ENCODE measurements at regions not wholly inside any gene's neighbourhood (a gene's known extent, or its start where the extent isn't known, plus 50 kb on each side); places are given as distances from the start of the nearest gene placed in this dataset.
"Not testable (repeated sequence)": the region's sequence is repeated elsewhere in the genome, so short reads cannot be mapped to it uniquely, and the experiment has no call there.

DNA sequence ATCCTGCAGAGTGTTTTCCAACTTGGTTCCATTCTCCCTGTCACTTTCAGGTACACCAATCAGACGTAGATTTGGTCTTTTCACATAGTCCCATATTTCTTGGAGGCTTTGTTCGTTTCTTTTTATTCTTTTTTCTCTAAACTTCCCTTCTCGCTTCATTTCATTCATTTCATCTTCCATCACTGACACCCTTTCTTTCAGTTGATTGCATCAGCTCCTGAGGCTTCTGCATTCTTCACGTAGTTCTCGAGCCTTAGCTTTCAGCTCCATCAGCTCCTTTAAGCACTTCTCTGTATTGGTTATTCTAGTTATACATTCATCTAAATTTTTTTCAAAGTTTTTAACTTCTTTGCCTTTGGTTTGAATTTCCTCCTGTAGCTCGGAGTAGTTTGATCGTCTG is 140.1 kb downstream of the PLPPR4 start:
- H3K27ac ChIP-seq (ENCODE audit: low read depth, low read length); H3K56ac ChIP-seq (replicated peaks; ENCODE audit: insufficient read length, low read depth, low read length); H4K5ac ChIP-seq (ENCODE audit: insufficient read length, low read depth, low read length); H3K79me1 ChIP-seq (ENCODE audit: low read depth, low read length); H3K4ac ChIP-seq (replicated peaks; ENCODE audit: insufficient read length, low read depth, low read length); H3K14ac ChIP-seq (ENCODE audit: insufficient read length); H3K23me2 ChIP-seq (ENCODE audit: low read depth, low read length); H2BK15ac ChIP-seq (ENCODE audit: low read length); H3K18ac ChIP-seq (ENCODE audit: extremely low read depth, low read length); POLR2A ChIA-PET (ENCODE audit: partially characterized antibody); H3K23ac ChIP-seq (ENCODE audit: insufficient read length); H2BK120ac ChIP-seq (replicated peaks; ENCODE audit: low read depth, low read length); H2AK5ac ChIP-seq (ENCODE audit: low read depth, low read length); H2AFZ ChIP-seq (ENCODE audit: low read length); H3K9ac ChIP-seq (replicated peaks in 1 of 4; ENCODE audit: extremely low read depth in 1 of 4, low read depth in 3 of 4, low read length in 3 of 4); H3K36me3 ChIP-seq (ENCODE audit: control insufficient read depth in 2 of 4, insufficient read depth in 4 of 4, low read length in 3 of 4); CTCF ChIA-PET (ENCODE audit: partially characterized antibody); H3K4me1 ChIP-seq (replicated peaks in 1 of 4; ENCODE audit: control insufficient read depth in 3 of 4, insufficient read depth in 4 of 4, low read length in 3 of 4); H3K79me2 ChIP-seq (ENCODE audit: control insufficient read depth in 1 of 2, insufficient read depth in 2 of 2, low read length in 2 of 2); H4K20me1 ChIP-seq (replicated peaks in 1 of 2; ENCODE audit: control insufficient read depth in 1 of 2, insufficient read depth in 2 of 2, low read length in 2 of 2); FAIRE-seq; H3K4me2 ChIP-seq (ENCODE audit: insufficient read depth in 1 of 2, low read depth in 2 of 2, low read length in 2 of 2); H2BK12ac ChIP-seq (ENCODE audit: low read depth, low read length); H2BK20ac ChIP-seq (ENCODE audit: low read length); H4K91ac ChIP-seq (replicated peaks; ENCODE audit: insufficient read length, low read length); DNase-seq (ENCODE audit: low read depth in 1 of 2, low spot score in 2 of 2); H3K4me3 ChIP-seq (ENCODE audit: extremely low read depth in 1 of 4, insufficient read depth in 2 of 4, low read depth in 3 of 4, low read length in 4 of 4); H3K9me3 ChIP-seq (ENCODE audit: insufficient read depth in 2 of 2, low read depth in 1 of 2, low read length in 1 of 2); H2BK5ac ChIP-seq (ENCODE audit: low read depth, low read length); H3K27me3 ChIP-seq (replicated peaks in 1 of 4; ENCODE audit: control insufficient read depth in 3 of 4, extremely low read depth in 1 of 4, insufficient read depth in 3 of 4, low read length in 3 of 4); H4K8ac ChIP-seq (ENCODE audit: extremely low read depth, insufficient read depth, low read length): not testable (repeated sequence)
- WGBS, 2 experiments (ENCODE audit: extremely low coverage in 1 of 2, insufficient coverage in 1 of 2, insufficient read length in 1 of 2, insufficient replicate concordance in 2 of 2, low coverage in 1 of 2, low lambda C conversion rate in 2 of 2, missing lambda C conversion rate in 1 of 2), result 95% methylated on average over 4 of the region's 7 CpGs; no CpG with 5 or more reads in 1 of the 2 experiments

DNA sequence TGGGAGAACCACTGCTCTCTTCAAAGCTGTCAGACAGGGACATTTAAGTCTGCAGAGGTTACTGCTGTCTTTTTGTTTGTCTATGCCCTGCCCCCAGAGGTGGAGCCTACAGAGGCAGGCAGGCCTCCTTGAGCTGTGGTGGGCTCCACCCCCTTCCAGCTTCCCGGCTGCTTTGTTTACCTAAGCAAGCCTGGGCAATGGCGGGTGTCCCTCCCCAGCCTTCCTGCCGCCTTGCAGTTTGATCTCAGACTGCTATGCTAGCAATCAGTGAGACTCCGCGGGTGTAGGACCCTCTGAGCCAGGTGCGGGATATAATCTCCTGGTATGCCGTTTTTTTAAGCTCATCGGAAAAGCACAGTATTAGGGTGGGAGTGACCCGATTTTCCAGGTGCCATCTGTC is 141.0 kb downstream of the PLPPR4 start:
- H3K9me3 ChIP-seq (ENCODE audit: insufficient read depth in 2 of 2, low read depth in 1 of 2, low read length in 1 of 2); H2AFZ ChIP-seq (ENCODE audit: low read length); H3K27ac ChIP-seq (ENCODE audit: low read depth, low read length); H3K27me3 ChIP-seq (replicated peaks in 1 of 4; ENCODE audit: control insufficient read depth in 3 of 4, extremely low read depth in 1 of 4, insufficient read depth in 3 of 4, low read length in 3 of 4); H3K18ac ChIP-seq (ENCODE audit: extremely low read depth, low read length); H3K4ac ChIP-seq (replicated peaks; ENCODE audit: insufficient read length, low read depth, low read length); H3K4me1 ChIP-seq (replicated peaks in 1 of 4; ENCODE audit: control insufficient read depth in 3 of 4, insufficient read depth in 4 of 4, low read length in 3 of 4); H2BK20ac ChIP-seq (ENCODE audit: low read length); H2BK5ac ChIP-seq (ENCODE audit: low read depth, low read length); H3K56ac ChIP-seq (replicated peaks; ENCODE audit: insufficient read length, low read depth, low read length); H3K4me3 ChIP-seq (ENCODE audit: extremely low read depth in 1 of 4, insufficient read depth in 2 of 4, low read depth in 3 of 4, low read length in 4 of 4); H4K8ac ChIP-seq (ENCODE audit: extremely low read depth, insufficient read depth, low read length); H3K9ac ChIP-seq (replicated peaks in 1 of 4; ENCODE audit: extremely low read depth in 1 of 4, low read depth in 3 of 4, low read length in 3 of 4); H3K14ac ChIP-seq (ENCODE audit: insufficient read length); H4K5ac ChIP-seq (ENCODE audit: insufficient read length, low read depth, low read length); H3K23ac ChIP-seq (ENCODE audit: insufficient read length); DNase-seq (ENCODE audit: low read depth in 1 of 2, low spot score in 2 of 2); H4K91ac ChIP-seq (replicated peaks; ENCODE audit: insufficient read length, low read length); H2AK5ac ChIP-seq (ENCODE audit: low read depth, low read length); H3K23me2 ChIP-seq (ENCODE audit: low read depth, low read length); H2BK12ac ChIP-seq (ENCODE audit: low read depth, low read length); H3K79me1 ChIP-seq (ENCODE audit: low read depth, low read length); H3K36me3 ChIP-seq (ENCODE audit: control insufficient read depth in 2 of 4, insufficient read depth in 4 of 4, low read length in 3 of 4); H4K20me1 ChIP-seq (replicated peaks in 1 of 2; ENCODE audit: control insufficient read depth in 1 of 2, insufficient read depth in 2 of 2, low read length in 2 of 2); H2BK120ac ChIP-seq (replicated peaks; ENCODE audit: low read depth, low read length); FAIRE-seq; H2BK15ac ChIP-seq (ENCODE audit: low read length); H3K4me2 ChIP-seq (ENCODE audit: insufficient read depth in 1 of 2, low read depth in 2 of 2, low read length in 2 of 2); POLR2A ChIA-PET (ENCODE audit: partially characterized antibody); H3K79me2 ChIP-seq (ENCODE audit: control insufficient read depth in 1 of 2, insufficient read depth in 2 of 2, low read length in 2 of 2): not testable (repeated sequence)
- CTCF ChIA-PET (ENCODE audit: partially characterized antibody), result interaction anchor here (0.6 kb wide), 1 partner anchor 202 kb away, joined by 4 read pairs; no protein-coding TSS in a partner anchor
- WGBS, 2 experiments (ENCODE audit: extremely low coverage in 1 of 2, insufficient coverage in 1 of 2, insufficient read length in 1 of 2, insufficient replicate concordance in 2 of 2, low coverage in 1 of 2, low lambda C conversion rate in 2 of 2, missing lambda C conversion rate in 1 of 2), result 91% methylated on average over 8 of the region's 9 CpGs; no CpG with 5 or more reads in 1 of the 2 experiments
